HG03064 (cell line): ENCODE measurements at regions not wholly inside any gene's neighbourhood (a gene's known extent, or its start where the extent isn't known, plus 50 kb on each side); places are given as distances from the start of the nearest gene placed in this dataset.
"Not testable (repeated sequence)": the region's sequence is repeated elsewhere in the genome, so short reads cannot be mapped to it uniquely, and the experiment has no call there.

ENCODE experiments used
- ATAC-seq: cut with Tn5 transposase; IDR thresholded peaks from one replicate; pipeline ENCODE4 v1.9.1; 2021; ENCODE audit warnings: low read depth; ENCODE audit not compliant: unreplicated experiment

- no peak for ATAC-seq
Observed at GRCh38 chr4:115965588-115965987, 852.2 kb upstream of the NDST4 start.

GRCh38 chr4:115956054-115956796, 842.8 kb upstream of the NDST4 start:
- ATAC-seq, result peak; percentile 59

- ATAC-seq, result no peak
Observed at GRCh38 chr4:115950806-115951205, 837.4 kb upstream of the NDST4 start.

DNA sequence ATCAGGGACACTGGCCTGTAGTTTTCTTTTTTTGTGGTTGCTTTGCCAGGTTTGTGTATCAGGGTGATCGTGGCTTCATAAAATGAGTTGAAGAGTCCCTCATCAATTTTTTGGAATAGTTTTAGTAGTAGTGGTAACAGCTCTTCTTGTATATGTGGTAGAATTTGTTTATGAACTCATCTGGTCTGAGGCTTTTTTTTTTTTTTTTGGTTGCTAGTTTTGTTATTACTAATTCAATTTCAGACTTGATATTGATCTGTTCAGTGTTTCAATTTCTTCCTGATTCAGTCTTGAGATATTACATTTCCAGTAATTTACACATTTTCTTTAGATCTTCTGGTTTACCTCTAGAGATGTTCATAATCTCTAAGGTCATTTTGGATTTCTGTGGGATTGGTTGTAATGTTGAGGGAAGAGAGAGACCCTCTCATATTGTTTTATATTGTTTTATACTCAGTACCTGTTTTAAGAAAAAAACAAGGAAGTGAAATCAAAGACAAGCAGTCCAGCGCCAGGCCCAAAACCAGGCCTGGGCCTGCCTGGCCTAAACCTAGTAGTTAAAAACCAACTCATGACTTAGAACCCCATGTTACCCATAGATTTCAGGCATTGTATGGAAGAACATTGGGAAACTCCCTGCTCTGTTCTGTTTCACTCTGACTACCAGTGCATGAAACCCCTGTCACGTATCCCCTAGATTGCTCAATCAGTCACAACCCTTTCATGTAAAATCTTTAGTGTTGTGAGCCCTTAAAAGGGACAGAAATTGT, 836.7 kb upstream of the NDST4 start:
- ATAC-seq, result not testable (repeated sequence)

DNA sequence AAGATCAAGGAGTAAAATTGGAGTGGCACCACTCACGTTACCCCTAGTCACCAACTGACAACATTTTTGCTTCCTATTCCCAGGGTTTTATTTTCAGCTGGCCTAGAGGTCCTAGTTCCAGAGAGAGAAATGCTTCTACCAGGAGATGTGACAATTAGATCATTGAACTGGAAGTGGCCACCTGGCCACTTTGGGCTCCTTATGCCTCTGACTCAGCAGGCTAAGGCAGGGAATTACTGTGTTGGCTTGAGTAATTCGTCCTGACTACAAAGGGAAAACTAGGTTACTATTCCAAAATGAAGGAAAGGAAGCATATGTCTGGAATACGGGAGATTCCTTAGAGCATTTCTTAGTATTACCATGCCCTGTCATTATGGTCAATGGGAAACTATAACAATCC, 831.6 kb upstream of the NDST4 start:
- ATAC-seq, result no peak

GRCh38 chr4:115944146-115944905, 830.9 kb upstream of the NDST4 start:
- no peak for ATAC-seq

- ATAC-seq, result no peak
Observed at GRCh38 chr4:115938764-115939443, 825.5 kb upstream of the NDST4 start.

DNA sequence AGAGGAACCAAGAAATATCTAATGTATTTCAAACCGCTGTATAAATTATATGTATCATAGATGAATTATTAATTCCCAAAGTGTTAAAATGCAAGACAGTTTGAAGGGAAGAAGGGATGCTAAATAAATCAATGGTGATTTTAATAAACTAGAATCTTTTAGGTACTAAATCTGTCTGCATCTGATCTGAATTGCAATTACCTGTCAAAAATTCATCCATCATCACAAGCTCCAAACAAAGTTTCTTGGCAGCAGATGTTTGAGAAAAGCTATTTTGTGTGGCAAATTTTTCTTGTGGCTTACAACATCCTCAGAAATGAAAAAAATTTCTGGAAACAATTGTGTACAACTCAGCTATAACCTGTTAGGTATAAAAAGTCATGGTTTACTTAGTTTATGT, 816.0 kb upstream of the NDST4 start:
- no peak for ATAC-seq

DNA sequence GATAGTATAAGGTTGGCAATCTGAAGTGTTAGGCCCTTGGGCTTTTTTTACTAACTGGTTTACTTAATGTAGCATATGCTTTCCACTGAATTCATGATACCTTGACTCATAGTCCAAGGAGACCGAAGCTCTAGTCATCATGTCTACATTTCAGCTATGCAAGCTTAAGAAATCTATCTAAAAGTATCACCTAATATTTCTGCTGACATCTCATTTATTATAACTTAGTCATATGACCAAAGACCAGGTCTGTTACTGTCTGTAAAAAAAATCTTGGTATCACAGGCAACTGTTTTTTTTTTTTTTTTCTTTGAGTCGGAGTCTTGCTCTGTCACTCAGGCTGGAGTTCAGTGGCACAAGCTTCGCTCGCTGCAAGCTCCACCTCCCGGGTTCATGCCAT, 814.0 kb upstream of the NDST4 start:
- no peak for ATAC-seq

DNA sequence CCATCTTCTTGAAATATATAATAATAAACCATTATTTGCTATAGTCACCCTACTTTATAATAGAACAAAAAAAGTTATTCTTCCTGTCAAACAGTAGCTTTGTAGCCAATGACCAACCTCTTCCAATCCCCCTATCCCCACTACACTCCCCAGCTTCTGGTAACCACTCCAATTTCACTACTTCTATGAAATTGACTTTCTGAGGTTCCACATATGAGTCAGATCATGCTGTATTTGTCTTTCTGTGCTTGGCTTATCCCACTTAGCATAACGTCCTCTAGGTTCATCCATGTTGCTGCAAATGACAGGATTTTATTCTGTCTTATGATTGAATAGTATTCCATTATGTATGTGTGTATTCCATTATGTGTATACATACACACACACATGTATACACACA, 809.7 kb upstream of the NDST4 start:
- no peak for ATAC-seq

- ATAC-seq, result no peak
Observed at GRCh38 chr4:115920637-115921036, 807.2 kb upstream of the NDST4 start.

DNA sequence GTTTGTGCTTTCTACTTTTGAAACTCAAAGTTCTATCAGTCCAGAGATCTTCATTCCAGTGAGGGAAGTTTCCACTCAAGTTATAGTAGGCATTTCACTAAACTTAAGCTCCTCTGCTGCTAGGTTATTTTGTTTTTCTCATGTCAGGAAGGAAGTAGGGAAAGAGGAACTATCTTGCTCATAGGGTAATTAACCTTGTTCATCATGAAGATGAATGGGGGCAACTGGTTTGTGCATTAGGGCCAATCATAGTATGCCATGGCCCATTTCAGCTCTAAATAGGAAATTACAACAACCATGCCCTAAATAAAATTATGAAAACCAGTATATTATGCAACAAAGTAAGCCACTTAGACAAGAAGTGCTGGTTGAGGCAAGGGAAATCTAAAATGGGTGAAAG, 804.7 kb upstream of the NDST4 start:
- no peak for ATAC-seq

- ATAC-seq, result no peak
Observed at GRCh38 chr4:115906428-115906827, 793.0 kb upstream of the NDST4 start.

DNA sequence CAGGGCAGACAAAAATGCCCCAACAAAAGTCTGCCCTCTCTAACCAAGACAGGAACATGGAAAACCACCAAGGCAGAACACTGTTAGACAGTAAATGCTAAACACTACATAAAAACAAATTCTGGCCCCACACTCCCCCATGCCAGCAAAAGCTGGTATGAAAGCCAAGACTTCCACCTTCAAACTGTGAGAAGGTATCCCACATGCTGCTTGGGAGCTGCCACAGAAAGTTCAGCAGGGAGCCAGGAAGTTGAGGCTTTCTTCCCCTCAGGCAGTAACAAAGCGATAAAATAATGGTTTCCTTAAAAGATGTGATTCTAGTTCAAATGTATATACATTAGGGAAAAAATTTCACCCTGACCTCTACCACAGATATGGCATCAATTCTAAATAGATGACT, 770.4 kb upstream of the NDST4 start:
- no peak for ATAC-seq

DNA sequence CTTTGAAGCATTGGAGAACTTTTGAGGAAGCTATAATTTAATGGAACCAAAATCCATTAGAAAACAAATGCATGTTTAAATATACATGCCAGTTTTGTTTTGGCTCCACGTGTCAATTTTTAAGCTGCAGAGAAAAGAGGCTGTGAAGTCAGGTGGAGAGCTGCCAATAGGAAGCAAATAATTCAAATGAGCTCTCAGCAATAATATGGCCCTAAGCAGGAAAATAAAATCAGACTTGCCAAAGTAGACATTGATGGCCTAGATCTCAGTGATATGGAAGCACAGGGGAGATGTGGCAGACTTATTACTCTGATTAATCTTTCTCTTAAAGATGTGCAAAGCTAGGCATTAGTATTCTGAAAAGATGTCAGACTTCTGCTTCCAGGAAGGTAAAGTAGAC, 769.8 kb upstream of the NDST4 start:
- no peak for ATAC-seq

DNA sequence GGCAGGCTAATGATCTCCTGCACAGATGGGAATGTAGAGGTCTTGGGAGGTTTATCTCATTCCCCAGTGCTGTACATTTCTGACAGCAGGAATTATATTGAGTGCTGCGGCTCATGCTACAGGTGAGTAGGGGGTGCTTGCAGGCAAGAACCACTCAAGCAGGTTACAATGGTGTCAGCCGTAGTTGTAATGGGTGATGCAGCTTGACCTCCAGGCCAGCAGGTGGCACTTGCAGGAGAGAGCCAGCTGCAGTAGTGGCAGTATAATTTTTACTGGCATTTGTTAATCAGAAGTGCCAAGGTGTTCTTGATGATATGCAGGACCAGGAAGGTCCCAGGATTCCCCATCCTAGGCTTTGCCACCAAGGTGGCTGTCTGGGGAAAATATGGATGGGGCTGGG, 759.6 kb upstream of the NDST4 start:
- ATAC-seq, result no peak

DNA sequence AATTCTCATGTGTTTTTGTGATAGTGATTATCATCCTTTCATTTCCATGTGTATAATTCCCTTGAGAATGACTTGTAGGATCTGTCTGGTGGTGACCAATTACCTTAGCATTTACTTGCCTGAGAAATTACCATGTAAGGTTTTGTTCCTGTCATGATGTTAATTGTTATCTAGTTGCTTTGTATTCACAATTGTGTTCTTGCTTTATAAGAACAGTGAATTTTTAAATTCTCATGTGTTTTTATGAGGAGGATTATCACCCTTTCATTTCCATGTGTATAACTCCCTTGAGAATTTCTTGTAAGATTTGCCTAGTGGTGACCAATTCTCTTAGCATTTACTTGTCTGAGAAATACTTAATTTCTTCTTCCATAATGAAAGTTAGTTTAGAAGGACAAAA, 758.2 kb upstream of the NDST4 start:
- ATAC-seq, result no peak

DNA sequence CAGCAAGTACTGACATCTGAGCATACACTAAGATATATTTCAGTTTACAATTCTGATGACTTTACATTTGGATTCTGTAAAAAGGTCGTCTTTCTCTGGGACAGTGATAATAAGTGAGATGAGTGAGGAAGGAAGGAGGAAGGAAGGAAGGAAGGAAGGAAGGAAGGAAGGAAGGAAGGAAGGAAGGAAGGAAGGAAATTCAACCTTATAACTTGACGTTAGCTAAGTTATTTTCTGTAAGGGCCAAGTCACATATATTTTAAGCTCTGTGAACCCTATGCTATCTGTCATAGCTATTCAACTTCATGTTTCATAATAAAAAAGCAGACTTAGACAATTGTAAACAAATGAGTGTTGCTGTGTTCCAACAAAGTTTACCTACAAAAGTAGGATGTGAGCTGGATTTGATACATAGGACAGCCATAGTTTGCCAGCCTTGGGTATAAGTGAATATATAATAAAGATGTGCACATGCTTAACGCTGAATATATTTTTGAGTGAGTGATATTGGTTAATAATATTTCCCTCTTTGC, 753.0 kb upstream of the NDST4 start:
- ATAC-seq, result no peak

DNA sequence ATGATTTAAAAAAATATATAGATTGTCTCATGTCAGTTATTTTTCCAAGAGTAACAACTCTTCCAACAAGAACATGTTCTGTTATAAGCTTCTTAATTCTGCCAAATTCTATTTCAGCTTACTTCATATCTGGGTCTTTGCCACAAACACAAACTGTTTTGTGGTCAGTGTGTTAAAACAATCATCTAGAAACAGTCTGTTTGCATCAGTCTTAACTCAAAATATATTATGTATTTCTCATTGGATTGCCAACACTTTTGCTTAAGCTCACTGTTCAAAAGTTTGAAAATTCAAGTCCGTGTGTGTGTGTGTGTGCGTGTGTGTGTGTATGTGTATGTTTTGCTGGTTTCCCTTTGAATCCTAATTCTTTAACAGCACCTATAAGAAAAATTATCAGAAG, 752.3 kb upstream of the NDST4 start:
- no peak for ATAC-seq

- ATAC-seq, result no peak
Observed at GRCh38 chr4:115852767-115853091, 739.3 kb upstream of the NDST4 start.
